Amniotic stem cell (primary cell): ENCODE measurements at regions not wholly inside any gene's neighbourhood (a gene's known extent, or its start where the extent isn't known, plus 50 kb on each side); places are given as distances from the start of the nearest gene placed in this dataset.
A peak's percentile ranks its signal among the peaks of the same experiment; 100 is the strongest.

Experiments used
- DNase-seq: peaks from one replicate; lab custom pipeline; 2025; lab: John Stamatoyannopoulos, UW

- DNase-seq, result no peak
These were observed 748.8 kb downstream of the LIG4 start for GRCh38 chr13:107466326-107467099.

GRCh38 chr13:107462501-107462900, 752.8 kb downstream of the LIG4 start:
- DNase-seq, result no peak

- no peak for DNase-seq
These were observed 753.6 kb downstream of the LIG4 start for GRCh38 chr13:107461751-107462150.

GRCh38 chr13:107459430-107459829, 755.9 kb downstream of the LIG4 start:
- peak; percentile 60 for DNase-seq

GRCh38 chr13:107458269-107458668, 757.1 kb downstream of the LIG4 start:
- DNase-seq, result no peak

- DNase-seq, result no peak
These were observed 757.6 kb downstream of the LIG4 start for GRCh38 chr13:107457686-107458085.

- no peak for DNase-seq
These were observed 758.9 kb downstream of the LIG4 start for GRCh38 chr13:107456431-107456830.

- no peak for DNase-seq
These were observed 762.5 kb downstream of the LIG4 start for GRCh38 chr13:107452833-107453232.

- DNase-seq, result peak; percentile 92
These were observed 764.4 kb downstream of the LIG4 start for GRCh38 chr13:107450931-107451330.

GRCh38 chr13:107450431-107450830, 764.9 kb downstream of the LIG4 start:
- no peak for DNase-seq

GRCh38 chr13:107447591-107447990, 767.7 kb downstream of the LIG4 start:
- DNase-seq, result no peak

- no peak for DNase-seq
These were observed 774.1 kb downstream of the LIG4 start for GRCh38 chr13:107441279-107441678.

- DNase-seq, result no peak
These were observed 777.1 kb downstream of the LIG4 start for GRCh38 chr13:107438251-107438650.

GRCh38 chr13:107434347-107434746, 781.0 kb downstream of the LIG4 start:
- no peak for DNase-seq

GRCh38 chr13:107427536-107427935, 787.8 kb downstream of the LIG4 start:
- no peak for DNase-seq

GRCh38 chr13:107422421-107422820, 792.9 kb downstream of the LIG4 start:
- no peak for DNase-seq

- DNase-seq, result no peak
These were observed 793.4 kb downstream of the LIG4 start for GRCh38 chr13:107421951-107422350.

GRCh38 chr13:107421028-107421427, 794.3 kb downstream of the LIG4 start:
- DNase-seq, result peak; percentile 43

GRCh38 chr13:107413005-107413404, 802.3 kb downstream of the LIG4 start:
- no peak for DNase-seq

GRCh38 chr13:107407074-107407473, 808.3 kb downstream of the LIG4 start:
- DNase-seq, result no peak

GRCh38 chr13:107395927-107396662, 819.2 kb downstream of the LIG4 start:
- no peak for DNase-seq

- no peak for DNase-seq
These were observed 823.1 kb downstream of the LIG4 start for GRCh38 chr13:107392205-107392604.

- DNase-seq, result no peak
These were observed 819.6 kb upstream of the ARGLU1 start for GRCh38 chr13:107387525-107387924.
